ENCODE measurements at regions not wholly inside any gene's neighbourhood (a gene's known extent, or its start where the extent isn't known, plus 50 kb on each side); places are given as distances from the start of the nearest gene placed in this dataset.
"Not testable (repeated sequence)": the region's sequence is repeated elsewhere in the genome, so short reads cannot be mapped to it uniquely, and the experiment has no call there.

DNA sequence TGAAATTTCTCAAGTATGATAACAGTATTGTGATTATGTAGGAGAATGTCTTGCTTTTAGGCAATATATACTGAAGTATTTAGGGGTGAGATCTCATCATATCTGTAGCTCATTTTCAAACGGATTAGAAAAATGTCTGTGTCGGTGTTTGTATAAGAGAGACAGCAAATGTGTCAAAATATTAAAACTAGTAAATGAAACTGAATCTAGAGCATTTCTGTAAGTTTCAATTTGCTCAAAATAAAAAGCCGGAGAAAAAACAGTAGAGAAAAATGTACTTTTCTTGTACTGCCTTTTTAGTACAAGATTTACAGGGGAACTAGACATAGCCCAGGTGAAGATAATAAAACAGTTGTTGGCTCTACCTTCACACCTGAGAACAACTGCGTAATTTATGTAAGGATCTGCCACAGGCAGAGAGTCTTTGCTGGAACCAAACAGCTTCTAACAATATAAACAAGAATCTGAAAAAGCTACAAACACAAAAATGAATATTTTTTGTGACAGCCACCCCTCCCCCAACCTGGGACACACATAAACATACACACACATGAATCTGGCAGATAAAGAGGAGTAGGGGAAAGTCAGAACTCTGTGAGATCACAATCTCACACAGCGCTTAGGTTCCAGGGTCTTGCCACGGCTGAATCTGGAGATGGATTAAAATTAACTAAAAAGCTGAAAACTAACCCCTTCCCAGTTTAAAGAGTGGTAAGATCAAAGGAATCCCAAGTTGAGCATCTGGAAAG lies 153.3 kb downstream of the AVL9 start:
- TF ChIP-seq, protein P1, sequence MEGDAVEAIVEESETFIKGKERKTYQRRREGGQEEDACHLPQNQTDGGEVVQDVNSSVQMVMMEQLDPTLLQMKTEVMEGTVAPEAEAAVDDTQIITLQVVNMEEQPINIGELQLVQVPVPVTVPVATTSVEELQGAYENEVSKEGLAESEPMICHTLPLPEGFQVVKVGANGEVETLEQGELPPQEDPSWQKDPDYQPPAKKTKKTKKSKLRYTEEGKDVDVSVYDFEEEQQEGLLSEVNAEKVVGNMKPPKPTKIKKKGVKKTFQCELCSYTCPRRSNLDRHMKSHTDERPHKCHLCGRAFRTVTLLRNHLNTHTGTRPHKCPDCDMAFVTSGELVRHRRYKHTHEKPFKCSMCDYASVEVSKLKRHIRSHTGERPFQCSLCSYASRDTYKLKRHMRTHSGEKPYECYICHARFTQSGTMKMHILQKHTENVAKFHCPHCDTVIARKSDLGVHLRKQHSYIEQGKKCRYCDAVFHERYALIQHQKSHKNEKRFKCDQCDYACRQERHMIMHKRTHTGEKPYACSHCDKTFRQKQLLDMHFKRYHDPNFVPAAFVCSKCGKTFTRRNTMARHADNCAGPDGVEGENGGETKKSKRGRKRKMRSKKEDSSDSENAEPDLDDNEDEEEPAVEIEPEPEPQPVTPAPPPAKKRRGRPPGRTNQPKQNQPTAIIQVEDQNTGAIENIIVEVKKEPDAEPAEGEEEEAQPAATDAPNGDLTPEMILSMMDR (IDR thresholded peaks at IDR 0.05): no peak
- no peaks in the 10 kb centered on the region for H3K4me1 ChIP-seq (ENCODE audit: control insufficient read depth, insufficient read depth, low read length)
- Mint-ChIP-seq H3K4me3 (no peak overlapping the region), H3K4me1 (no peaks in the 10 kb centered on the region), H3K9me3 (no peaks in the 10 kb centered on the region), H3K27me3 (ENCODE audit: low read depth in 2 of 2) (peaks cover 19 to 35% of the 10 kb centered on the region in 2 donors), H3K27ac (no peak overlapping the region), H3K36me3 (no peaks in the 10 kb centered on the region)
- no peak for DNase-seq
- 82% methylated on average over 3 of the region's 6 CpGs for WGBS (ENCODE audit: insufficient coverage)
- no peaks in the 10 kb centered on the region for H3K9me3 ChIP-seq (ENCODE audit: control insufficient read depth, insufficient read depth, low read length)
- H3K27ac ChIP-seq (ENCODE audit: low read length): no peak overlapping the region
- H3K27me3 ChIP-seq (ENCODE audit: control insufficient read depth, insufficient read depth, low read length): no peaks in the 10 kb centered on the region
- no peak for ATAC-seq
- no peak overlapping the region for H3K4me3 ChIP-seq (ENCODE audit: low read length)
- H3K36me3 ChIP-seq (ENCODE audit: control insufficient read depth, insufficient read depth, low read length): no peaks in the 10 kb centered on the region
- intact Hi-C loops (cut with micrococcal nuclease): no loop called here

DNA sequence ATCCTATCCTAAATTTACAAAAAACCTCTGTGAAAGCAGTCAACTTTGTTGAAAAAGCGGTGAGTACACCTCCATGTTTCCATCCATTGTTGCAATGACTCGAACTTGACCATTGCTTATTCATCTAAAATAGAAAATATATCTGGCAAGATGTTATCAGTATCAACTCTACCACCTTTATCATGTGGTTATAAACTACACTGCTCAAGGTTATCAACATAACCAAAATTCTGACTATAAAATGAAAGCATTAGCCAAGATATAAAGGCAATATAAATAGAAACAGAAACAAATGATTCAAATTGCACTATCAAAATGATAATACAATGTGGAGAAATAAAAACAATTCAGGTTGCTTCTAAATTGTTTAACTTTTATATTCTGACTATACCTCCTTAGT lies 150.0 kb downstream of the AVL9 start:
- H3K4me3 ChIP-seq (ENCODE audit: low read length); H3K27ac ChIP-seq (ENCODE audit: low read length); H3K36me3 ChIP-seq (ENCODE audit: control insufficient read depth, insufficient read depth, low read length); H3K27ac Mint-ChIP-seq; intact Hi-C loops (cut with micrococcal nuclease); H3K9me3 ChIP-seq (ENCODE audit: control insufficient read depth, insufficient read depth, low read length); H3K4me1 ChIP-seq (ENCODE audit: control insufficient read depth, insufficient read depth, low read length); H3K4me3 Mint-ChIP-seq; ATAC-seq; DNase-seq; H3K4me1 Mint-ChIP-seq; H3K36me3 Mint-ChIP-seq; H3K9me3 Mint-ChIP-seq; H3K27me3 ChIP-seq (ENCODE audit: control insufficient read depth, insufficient read depth, low read length): not testable (repeated sequence)
- WGBS (ENCODE audit: insufficient coverage): 83% methylated on average over 1 of the region's 2 CpGs
- peaks cover 15 to 28% of the 10 kb centered on the region in 2 donors for H3K27me3 Mint-ChIP-seq (ENCODE audit: low read depth in 2 of 2)

- Histone ChIP-seq H3K27ac (ENCODE audit: low read length) (no peak overlapping the region), H3K9me3 (ENCODE audit: control insufficient read depth, insufficient read depth, low read length) (no peaks in the 10 kb centered on the region), H3K27me3 (ENCODE audit: control insufficient read depth, insufficient read depth, low read length) (no peaks in the 10 kb centered on the region), H3K4me1 (ENCODE audit: control insufficient read depth, insufficient read depth, low read length) (no peaks in the 10 kb centered on the region), H3K4me3 (ENCODE audit: low read length) (no peak overlapping the region), H3K36me3 (ENCODE audit: control insufficient read depth, insufficient read depth, low read length) (no peaks in the 10 kb centered on the region)
- Mint-ChIP-seq H3K4me1 (peaks cover 0 to 5% of the 10 kb centered on the region in 2 donors), H3K9me3 (no peaks in the 10 kb centered on the region), H3K4me3 (no peak overlapping the region), H3K27me3 (ENCODE audit: low read depth in 2 of 2) (peaks cover 2 to 17% of the 10 kb centered on the region in 2 donors), H3K36me3 (no peaks in the 10 kb centered on the region), H3K27ac (no peak overlapping the region)
- TF ChIP-seq, protein P1 (IDR thresholded peaks at IDR 0.05): no peak
- intact Hi-C loops (cut with micrococcal nuclease): no loop called here
- DNase-seq (no peak), ATAC-seq (no peak)
- WGBS (ENCODE audit: insufficient coverage): 94% methylated on average over 5 of the region's 5 CpGs
Measured at GRCh38 chr7:32643194-32643593, 147.9 kb downstream of the AVL9 start.

- DNase-seq: no peak
- Histone ChIP-seq H3K4me3 (ENCODE audit: low read length) (no peak overlapping the region), H3K36me3 (ENCODE audit: control insufficient read depth, insufficient read depth, low read length) (no peaks in the 10 kb centered on the region), H3K4me1 (ENCODE audit: control insufficient read depth, insufficient read depth, low read length) (no peaks in the 10 kb centered on the region), H3K27me3 (ENCODE audit: control insufficient read depth, insufficient read depth, low read length) (no peaks in the 10 kb centered on the region), H3K27ac (ENCODE audit: low read length) (no peak overlapping the region), H3K9me3 (ENCODE audit: control insufficient read depth, insufficient read depth, low read length) (no peaks in the 10 kb centered on the region)
- ATAC-seq: no peak
- Mint-ChIP-seq H3K4me3 (no peak overlapping the region), H3K4me1 (peaks cover 0 to 5% of the 10 kb centered on the region in 2 donors), H3K9me3 (no peaks in the 10 kb centered on the region), H3K36me3 (no peaks in the 10 kb centered on the region), H3K27ac (no peak overlapping the region), H3K27me3 (ENCODE audit: low read depth in 2 of 2) (peaks cover 0 to 2% of the 10 kb centered on the region in 2 donors)
- TF ChIP-seq, protein P1 (IDR thresholded peaks at IDR 0.05): no peak
- intact Hi-C loops (cut with micrococcal nuclease): no loop called here
- no CpG with 5 or more reads among the region's 3 CpGs for WGBS (ENCODE audit: insufficient coverage)
Measured at GRCh38 chr7:32639122-32639521, 143.8 kb downstream of the AVL9 start.

GRCh38 chr7:32638479-32639121 lies 143.3 kb downstream of the AVL9 start:
- H3K9me3 Mint-ChIP-seq; H3K4me1 Mint-ChIP-seq; H3K4me3 ChIP-seq (ENCODE audit: low read length); DNase-seq; H3K27me3 Mint-ChIP-seq (ENCODE audit: low read depth in 2 of 2); intact Hi-C loops (cut with micrococcal nuclease); H3K9me3 ChIP-seq (ENCODE audit: control insufficient read depth, insufficient read depth, low read length); H3K36me3 ChIP-seq (ENCODE audit: control insufficient read depth, insufficient read depth, low read length); H3K27me3 ChIP-seq (ENCODE audit: control insufficient read depth, insufficient read depth, low read length); H3K27ac ChIP-seq (ENCODE audit: low read length); H3K27ac Mint-ChIP-seq; H3K4me3 Mint-ChIP-seq; H3K4me1 ChIP-seq (ENCODE audit: control insufficient read depth, insufficient read depth, low read length); H3K36me3 Mint-ChIP-seq: not testable (repeated sequence)
- ATAC-seq: peak in 1 of 3 donors; percentile 59
- 0% methylated on average over 1 of the region's 1 CpG for WGBS (ENCODE audit: insufficient coverage)

All from natural killer cell (primary cell).